WTC11 (cell line): ENCODE measurements at regions not wholly inside any gene's neighbourhood (a gene's known extent, or its start where the extent isn't known, plus 50 kb on each side); places are given as distances from the start of the nearest gene placed in this dataset.

Source experiments
- ARID4B ChIP-seq: sonication (generic); formaldehyde crosslinking; IDR thresholded peaks from 2 replicates; pipeline ENCODE4 v1.8.0; 2023; ENCODE audit warnings: missing genetic modification reagents, mild to moderate bottlenecking, borderline replicate concordance
- CTCF ChIP-seq: fragments of 200-600 bp; IDR thresholded peaks from 2 replicates; pipeline ENCODE4 v1.8.0; 2022; ENCODE audit warnings: antibody characterized with exemption
- SMAD3 ChIP-seq: sonication (generic); formaldehyde crosslinking; IDR thresholded peaks from 2 replicates; pipeline ENCODE4 v1.8.0; 2022; ENCODE audit warnings: missing genetic modification reagents, mild to moderate bottlenecking, borderline replicate concordance

- TF ChIP-seq CTCF, result no peak
- TF ChIP-seq SMAD3 (CRISPR knock-in tag), result no peak
- no peak for TF ChIP-seq ARID4B (CRISPR knock-in tag)
Observed at GRCh38 chr1:184283999-184284398, 102.8 kb upstream of the C1orf21 start.
